ENCODE measurements at regions not wholly inside any gene's neighbourhood (a gene's known extent, or its start where the extent isn't known, plus 50 kb on each side); places are given as distances from the start of the nearest gene placed in this dataset.
"Not testable (repeated sequence)": the region's sequence is repeated elsewhere in the genome, so short reads cannot be mapped to it uniquely, and the experiment has no call there.

DNA sequence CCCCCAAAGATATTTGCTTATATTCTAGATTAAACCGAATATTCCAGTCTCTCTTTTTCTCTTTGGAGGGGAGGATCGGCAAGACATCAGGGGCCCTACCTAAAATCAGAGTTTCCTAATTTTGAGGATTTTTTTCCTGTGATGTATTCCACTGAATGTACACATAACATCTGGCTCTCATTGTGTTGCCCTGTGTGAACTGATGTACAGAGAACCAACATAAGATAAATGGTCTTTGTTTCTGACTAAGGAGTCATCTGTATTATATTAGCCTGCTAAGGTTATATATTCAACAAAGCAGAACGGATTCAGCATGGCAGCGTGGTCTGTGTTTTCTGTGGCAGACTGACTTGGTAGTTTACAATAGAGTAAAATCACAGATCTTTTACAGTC is 114.8 kb upstream of the NCAM2 start:
- FAIRE-seq = no peak

DNA sequence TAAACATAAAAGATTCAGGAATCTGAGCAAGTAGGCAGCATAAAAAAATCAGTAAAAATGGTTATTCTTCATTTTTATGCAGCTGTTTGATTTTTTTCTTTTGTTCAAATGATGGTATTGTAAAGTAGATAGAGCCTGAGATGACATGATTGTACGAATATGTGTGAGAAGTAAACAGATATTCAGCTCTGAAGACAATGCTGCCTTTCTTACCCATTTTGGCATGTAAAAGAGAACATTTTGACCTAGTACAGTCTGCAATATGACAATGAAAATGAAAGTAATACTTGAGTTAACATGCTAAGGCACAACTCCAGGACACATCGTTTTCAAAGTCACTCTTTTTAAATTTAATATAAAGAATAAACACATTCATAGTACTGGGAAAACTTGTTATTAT is 95.7 kb upstream of the NCAM2 start:
- no peak for FAIRE-seq

DNA sequence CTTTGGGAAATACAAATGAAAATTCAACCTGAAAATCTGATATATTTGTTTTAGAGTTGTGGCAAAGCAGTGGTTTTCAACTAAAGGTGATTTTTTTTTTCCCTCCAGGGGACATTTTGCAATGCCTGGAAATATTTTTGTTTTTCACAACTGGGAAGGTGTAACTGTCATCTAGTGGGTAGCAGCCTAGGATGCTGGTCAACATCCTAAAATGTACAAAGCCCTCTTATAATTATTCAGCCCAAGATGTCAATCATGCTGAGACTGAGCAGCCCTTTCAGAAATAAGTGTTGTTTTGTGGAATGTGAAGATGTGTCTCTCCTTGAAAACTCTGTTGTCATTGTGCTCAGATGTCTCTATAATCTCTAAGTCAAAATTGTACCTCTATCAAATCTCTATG is 95.2 kb upstream of the NCAM2 start:
- no peak for FAIRE-seq

DNA sequence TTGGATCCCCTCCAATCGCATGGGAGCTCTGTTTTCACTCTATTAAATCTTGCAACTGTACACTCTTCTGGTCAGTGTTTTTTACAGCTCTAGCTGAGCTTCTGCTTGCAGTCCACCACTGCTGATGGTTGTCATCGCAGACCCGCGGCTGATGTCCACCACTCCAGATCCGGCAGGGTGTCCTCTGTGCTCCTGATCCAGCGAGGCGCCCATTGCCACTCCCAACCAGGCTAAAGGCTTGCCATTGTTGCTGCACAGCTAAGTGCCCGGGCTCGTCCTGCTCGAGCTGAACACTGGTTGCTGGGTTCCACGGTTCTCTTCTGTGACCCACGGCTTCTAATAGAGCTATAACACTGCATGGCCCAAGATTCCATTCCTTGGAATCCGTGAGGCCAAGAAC is 70.7 kb upstream of the NCAM2 start:
- FAIRE-seq = not testable (repeated sequence)

DNA sequence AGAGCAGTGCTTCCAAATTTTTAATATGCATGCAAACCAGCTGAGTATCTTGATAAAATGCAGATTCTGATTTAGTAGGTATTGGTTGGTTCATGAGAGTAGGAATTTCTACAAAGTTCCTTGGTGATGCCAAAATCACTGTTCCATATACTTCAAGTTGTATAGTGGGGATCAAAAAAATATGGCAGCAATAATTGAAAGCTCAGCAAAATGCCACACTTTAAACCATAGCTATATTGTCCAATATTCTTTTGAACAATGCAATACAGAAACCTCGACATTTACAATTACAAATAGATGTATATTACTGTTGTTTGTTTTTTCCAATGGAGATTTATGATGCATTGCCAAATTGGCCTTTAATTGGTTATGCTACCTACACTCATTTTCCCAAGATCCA is 55.7 kb upstream of the NCAM2 start:
- no peak for FAIRE-seq

DNA sequence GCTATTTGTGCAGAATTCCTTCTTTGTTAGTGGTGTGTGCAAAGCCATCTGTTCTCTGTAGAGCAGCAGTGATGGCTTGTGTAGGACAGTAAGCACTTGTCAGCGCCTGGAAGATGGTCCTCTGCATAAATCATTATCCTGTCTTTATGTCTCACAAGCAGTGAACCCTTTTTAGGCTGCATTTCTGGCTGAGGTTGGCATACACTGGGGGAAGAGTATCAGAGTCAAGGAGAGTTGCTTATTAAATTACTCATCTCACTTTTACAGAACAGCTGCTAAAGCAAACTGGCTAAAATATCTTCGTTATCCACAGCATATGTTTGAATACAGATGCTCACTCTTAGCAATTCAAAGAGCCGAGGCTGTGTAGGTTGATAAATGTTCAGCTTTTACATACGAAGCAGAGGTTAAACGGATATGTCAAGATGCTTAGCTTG is 54.6 kb upstream of the NCAM2 start:
- FAIRE-seq = no peak

DNA sequence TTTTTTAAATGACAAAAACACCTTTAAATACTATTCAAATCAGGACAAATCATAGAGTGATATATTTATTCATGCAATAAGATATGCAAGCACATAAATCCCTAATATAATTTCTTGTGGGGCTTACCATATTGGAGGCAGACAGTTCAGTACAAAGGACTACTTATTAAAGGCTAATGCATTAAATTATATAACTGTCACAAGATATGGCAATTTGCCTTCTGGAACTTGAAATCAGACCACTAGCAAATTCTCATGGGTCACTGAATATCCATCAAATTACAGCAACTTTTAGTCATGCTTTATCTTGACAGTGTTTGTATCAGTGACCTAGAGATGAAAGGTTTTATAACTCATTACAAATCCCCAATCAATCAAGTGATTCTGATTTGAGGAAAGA is 54.1 kb upstream of the NCAM2 start:
- no peak for FAIRE-seq

DNA sequence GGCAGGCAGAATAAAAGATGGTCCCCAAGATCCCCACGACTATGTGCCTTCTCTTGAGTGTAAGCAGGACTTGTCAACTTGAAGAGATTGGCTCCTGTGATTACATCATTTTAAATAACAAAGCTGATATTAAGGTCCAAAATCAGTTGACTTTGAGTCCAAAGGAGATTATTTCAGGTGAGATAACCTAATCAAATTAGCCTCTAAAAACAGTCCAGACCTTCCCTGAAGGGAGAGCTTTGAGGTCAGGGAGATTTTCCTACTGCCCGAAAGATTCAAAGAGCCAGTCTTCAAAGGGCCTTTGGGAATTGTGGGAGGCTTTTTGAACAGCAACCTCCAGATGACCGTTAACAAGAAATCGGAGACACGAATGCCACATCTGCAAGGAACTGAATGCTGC is 51.5 kb upstream of the NCAM2 start:
- no peak for FAIRE-seq

All from islet of Langerhans (tissue), 1 donor.